K562 (cell line): ENCODE measurements at regions not wholly inside any gene's neighbourhood (a gene's known extent, or its start where the extent isn't known, plus 50 kb on each side); places are given as distances from the start of the nearest gene placed in this dataset.

ENCODE experiments used
- MBD2 ChIP-seq: sonication (generic); IDR thresholded peaks from 2 replicates; pipeline ENCODE4 v1.6.1; 2016; ENCODE audit warnings: low read depth, borderline replicate concordance
- ZFP36 ChIP-seq: fragments of 150-350 bp; IDR thresholded peaks from 2 replicates; pipeline ENCODE4 v1.6.1; 2018; ENCODE audit warnings: low read length, low read depth; ENCODE audit not compliant: partially characterized antibody
- ZNF444 ChIP-seq: fragments of 250-450 bp; sonication (Bioruptor Pico); IDR thresholded peaks from 2 replicates; pipeline ENCODE4 v1.4.0; 2020; ENCODE audit warnings: mild to moderate bottlenecking, moderate library complexity
- TF ChIP-seq, protein P1 (sequence below), 2 experiments: fragments of 450-650 bp in 1 of 2; sonication (generic) in 1 of 2; formaldehyde crosslinking in 1 of 2; IDR thresholded peaks; 2 replicates each; pipeline versions ENCODE4 v1.7.1 to v1.9.0; 2016 to 2022; ENCODE audit warnings: inconsistent platforms in 1 of 2, mild to moderate bottlenecking in 1 of 2, missing genetic modification reagents in 1 of 2
- TF ChIP-seq, protein P2 (sequence below): fragments of 450-650 bp; IDR thresholded peaks from 2 replicates; pipeline ENCODE4 v1.6.1; 2016; ENCODE audit warnings: borderline replicate concordance

DNA sequence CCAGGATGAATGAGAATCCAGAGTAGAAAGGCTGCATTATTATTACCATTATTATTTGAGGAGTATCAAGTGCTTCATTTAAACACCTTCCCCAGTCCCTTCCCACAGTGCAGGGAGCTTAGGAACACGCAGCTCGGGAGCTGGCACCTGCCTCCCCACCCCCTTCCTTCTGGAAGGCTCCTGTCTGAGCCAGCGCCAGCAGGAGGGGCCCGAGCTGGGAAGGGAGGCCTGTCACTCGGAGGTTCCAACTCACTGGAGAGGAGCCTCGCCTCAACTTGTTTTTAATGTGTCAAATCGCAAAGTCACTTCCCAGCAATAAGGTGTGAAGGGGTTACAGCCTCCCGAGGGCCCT lies 156.4 kb upstream of the IRX4 start (continued):
- TF ChIP-seq, protein P1, sequence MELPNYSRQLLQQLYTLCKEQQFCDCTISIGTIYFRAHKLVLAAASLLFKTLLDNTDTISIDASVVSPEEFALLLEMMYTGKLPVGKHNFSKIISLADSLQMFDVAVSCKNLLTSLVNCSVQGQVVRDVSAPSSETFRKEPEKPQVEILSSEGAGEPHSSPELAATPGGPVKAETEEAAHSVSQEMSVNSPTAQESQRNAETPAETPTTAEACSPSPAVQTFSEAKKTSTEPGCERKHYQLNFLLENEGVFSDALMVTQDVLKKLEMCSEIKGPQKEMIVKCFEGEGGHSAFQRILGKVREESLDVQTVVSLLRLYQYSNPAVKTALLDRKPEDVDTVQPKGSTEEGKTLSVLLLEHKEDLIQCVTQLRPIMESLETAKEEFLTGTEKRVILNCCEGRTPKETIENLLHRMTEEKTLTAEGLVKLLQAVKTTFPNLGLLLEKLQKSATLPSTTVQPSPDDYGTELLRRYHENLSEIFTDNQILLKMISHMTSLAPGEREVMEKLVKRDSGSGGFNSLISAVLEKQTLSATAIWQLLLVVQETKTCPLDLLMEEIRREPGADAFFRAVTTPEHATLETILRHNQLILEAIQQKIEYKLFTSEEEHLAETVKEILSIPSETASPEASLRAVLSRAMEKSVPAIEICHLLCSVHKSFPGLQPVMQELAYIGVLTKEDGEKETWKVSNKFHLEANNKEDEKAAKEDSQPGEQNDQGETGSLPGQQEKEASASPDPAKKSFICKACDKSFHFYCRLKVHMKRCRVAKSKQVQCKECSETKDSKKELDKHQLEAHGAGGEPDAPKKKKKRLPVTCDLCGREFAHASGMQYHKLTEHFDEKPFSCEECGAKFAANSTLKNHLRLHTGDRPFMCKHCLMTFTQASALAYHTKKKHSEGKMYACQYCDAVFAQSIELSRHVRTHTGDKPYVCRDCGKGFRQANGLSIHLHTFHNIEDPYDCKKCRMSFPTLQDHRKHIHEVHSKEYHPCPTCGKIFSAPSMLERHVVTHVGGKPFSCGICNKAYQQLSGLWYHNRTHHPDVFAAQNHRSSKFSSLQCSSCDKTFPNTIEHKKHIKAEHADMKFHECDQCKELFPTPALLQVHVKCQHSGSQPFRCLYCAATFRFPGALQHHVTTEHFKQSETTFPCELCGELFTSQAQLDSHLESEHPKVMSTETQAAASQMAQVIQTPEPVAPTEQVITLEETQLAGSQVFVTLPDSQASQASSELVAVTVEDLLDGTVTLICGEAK (IDR thresholded peaks at IDR 0.05): no peak
- TF ChIP-seq, protein P1 (CRISPR knock-in tag; IDR thresholded peaks at IDR 0.05): no peak
- TF ChIP-seq MBD2 (no peak), ZNF444 (no peak), ZFP36 (no peak)
- TF ChIP-seq, protein P2, sequence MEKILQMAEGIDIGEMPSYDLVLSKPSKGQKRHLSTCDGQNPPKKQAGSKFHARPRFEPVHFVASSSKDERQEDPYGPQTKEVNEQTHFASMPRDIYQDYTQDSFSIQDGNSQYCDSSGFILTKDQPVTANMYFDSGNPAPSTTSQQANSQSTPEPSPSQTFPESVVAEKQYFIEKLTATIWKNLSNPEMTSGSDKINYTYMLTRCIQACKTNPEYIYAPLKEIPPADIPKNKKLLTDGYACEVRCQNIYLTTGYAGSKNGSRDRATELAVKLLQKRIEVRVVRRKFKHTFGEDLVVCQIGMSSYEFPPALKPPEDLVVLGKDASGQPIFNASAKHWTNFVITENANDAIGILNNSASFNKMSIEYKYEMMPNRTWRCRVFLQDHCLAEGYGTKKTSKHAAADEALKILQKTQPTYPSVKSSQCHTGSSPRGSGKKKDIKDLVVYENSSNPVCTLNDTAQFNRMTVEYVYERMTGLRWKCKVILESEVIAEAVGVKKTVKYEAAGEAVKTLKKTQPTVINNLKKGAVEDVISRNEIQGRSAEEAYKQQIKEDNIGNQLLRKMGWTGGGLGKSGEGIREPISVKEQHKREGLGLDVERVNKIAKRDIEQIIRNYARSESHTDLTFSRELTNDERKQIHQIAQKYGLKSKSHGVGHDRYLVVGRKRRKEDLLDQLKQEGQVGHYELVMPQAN: no peak
